HCT116 (cell line): ENCODE measurements at regions not wholly inside any gene's neighbourhood (a gene's known extent, or its start where the extent isn't known, plus 50 kb on each side); places are given as distances from the start of the nearest gene placed in this dataset.

Source experiments
- ATAC-seq: fragments of 200-7000 bp; cut with Tn5 transposase; 2 replicates; pipeline ENCODE4 v1.9.1; 2020; ENCODE audit warnings: mild to moderate bottlenecking, moderate library complexity
- BruUV-seq: library from RNA; stranded (reverse); fragments of 400-500 nt; replicated peaks from 2 replicates; lab custom pipeline; 2021; lab: Mats Ljungman, UMichigan
- CTCF ChIA-PET: fragments of 300-600 bp; sonication (Branson Sonifier 250); formaldehyde crosslinking; loops from one replicate; lab custom pipeline; 2021; ENCODE audit warnings: antibody characterized with exemption; lab: Charles Lee
- POLR2A ChIA-PET: fragments of 300-600, 350-600 bp; sonication (Branson Sonifier 250); formaldehyde crosslinking; loops from one replicate; lab custom pipeline; 2021; ENCODE audit warnings: antibody characterized with exemption; lab: Charles Lee
- RAD21 ChIA-PET, 2 experiments: fragments of 300-600 bp; sonication (Branson Sonifier 250); formaldehyde crosslinking; loops; one replicate each; lab custom pipeline; 2023; ENCODE audit warnings: low total read pairs in 2 of 2; ENCODE audit not compliant: uncharacterized antibody in 2 of 2, unreplicated experiment in 2 of 2, low non-redundant PET in 1 of 2; lab: Charles Lee
- DNase-seq: peaks from one replicate; pipeline ENCODE4 v3.0.0-alpha.2; 2010; ENCODE audit warnings: low read depth, low spot score
- H2AFZ ChIP-seq: fragments of 200-600 bp; shearing (Covaris generic), sonication (generic); 2 replicates; pipeline ENCODE4 v1.6.1; 2017; ENCODE audit warnings: low read depth, mixed run types, mixed read lengths, antibody characterized with exemption, low read length; ENCODE audit not compliant: poor library complexity, severe bottlenecking
- H3K27ac ChIP-seq: 2 replicates; pipeline ENCODE4 v1.5.1; 2012; ENCODE audit warnings: low read depth, low read length
- H3K27me3 ChIP-seq: fragments of 200-600 bp; sonication (generic); 2 replicates; pipeline ENCODE4 v1.6.1; 2016; ENCODE audit warnings: mixed run types, low read length, mixed read lengths; ENCODE audit not compliant: insufficient read depth
- H3K36me3 ChIP-seq, 2 experiments: fragments of 200-500 bp in 1 of 2; fragments of 200-600 bp in 1 of 2; sonication (Bioruptor generic) in 1 of 2; sonication (generic) in 1 of 2; 2 replicates each; pipeline versions ENCODE4 v1.5.1 to v1.6.1; 2014 to 2016; ENCODE audit warnings: low read length in 2 of 2, inconsistent platforms in 1 of 2, mixed read lengths in 1 of 2, mixed run types in 1 of 2; ENCODE audit not compliant: insufficient read depth in 2 of 2, control insufficient read depth in 1 of 2
- H3K4me1 ChIP-seq, 2 experiments: fragments of 200-600 bp in 1 of 2; sonication (generic) in 1 of 2; 2 replicates each; pipeline versions ENCODE4 v1.5.1 to v1.6.1; 2012 to 2017; ENCODE audit warnings: low read length in 2 of 2, inconsistent platforms in 1 of 2, mild to moderate bottlenecking in 1 of 2, mixed read lengths in 1 of 2, mixed run types in 1 of 2, moderate library complexity in 1 of 2; ENCODE audit not compliant: insufficient read depth in 2 of 2, control insufficient read depth in 1 of 2
- H3K4me2 ChIP-seq: fragments of 200-600 bp; sonication (generic); 2 replicates; pipeline ENCODE4 v1.6.1; 2017; ENCODE audit warnings: mixed run types, low read length, mixed read lengths
- H3K4me3 ChIP-seq, 2 experiments: fragments of 200-600 bp in 1 of 2; sonication (generic) in 1 of 2; replicated peaks in 1 of 2; 2 replicates each; pipeline ENCODE4 v1.5.1; 2011 to 2016; ENCODE audit warnings: low read length in 2 of 2, control low read depth in 1 of 2, low read depth in 1 of 2, mild to moderate bottlenecking in 1 of 2, mixed read lengths in 1 of 2, mixed run types in 1 of 2
- H3K79me2 ChIP-seq: fragments of 200-600 bp; sonication (generic); 2 replicates; pipeline ENCODE4 v1.6.1; 2017; ENCODE audit warnings: mild to moderate bottlenecking, mixed run types, low read length, moderate library complexity, mixed read lengths; ENCODE audit not compliant: insufficient read depth
- H3K9ac ChIP-seq: fragments of 200-600 bp; sonication (generic); 2 replicates; pipeline ENCODE4 v1.6.1; 2016; ENCODE audit warnings: low read length, mixed read lengths
- H3K9me2 ChIP-seq: fragments of 200-600 bp; sonication (generic), shearing (Covaris generic); 2 replicates; pipeline ENCODE4 v1.6.1; 2017; ENCODE audit warnings: mixed run types, mild to moderate bottlenecking, moderate library complexity; ENCODE audit not compliant: insufficient read depth
- H3K9me3 ChIP-seq, 2 experiments: fragments of 200-500 bp in 1 of 2; fragments of 200-600 bp in 1 of 2; sonication (Bioruptor generic) in 1 of 2; sonication (generic) in 1 of 2; 2 replicates each; pipeline ENCODE4 v1.6.1; 2014 to 2017; ENCODE audit warnings: low read length in 2 of 2, mixed read lengths in 2 of 2, inconsistent platforms in 1 of 2, low read depth in 1 of 2, mild to moderate bottlenecking in 1 of 2, mixed run types in 1 of 2, moderate library complexity in 1 of 2; ENCODE audit not compliant: control insufficient read depth in 1 of 2, insufficient read depth in 1 of 2
- H4K20me1 ChIP-seq: fragments of 200-600 bp; sonication (generic), shearing (Covaris generic); 2 replicates; pipeline ENCODE4 v1.6.1; 2017; ENCODE audit warnings: mixed run types, mild to moderate bottlenecking, moderate library complexity; ENCODE audit not compliant: insufficient read depth
- CEBPB ChIP-seq: IDR thresholded peaks from 2 replicates; pipeline ENCODE4 v1.6.1; 2012; ENCODE audit warnings: low read depth
- ELF1 ChIP-seq: IDR thresholded peaks from 2 replicates; pipeline ENCODE4 v1.6.1; 2012; ENCODE audit warnings: low read depth, borderline replicate concordance
- EZH2 ChIP-seq: fragments of 200-600 bp; sonication (generic); IDR thresholded peaks from 2 replicates; pipeline ENCODE4 v1.6.1; 2017; ENCODE audit warnings: antibody characterized with exemption, mixed run types
- EZH2phosphoT487 ChIP-seq: fragments of 200-600 bp; IDR thresholded peaks from 2 replicates; pipeline ENCODE4 v1.6.1; 2018; ENCODE audit warnings: antibody characterized with exemption, borderline replicate concordance
- FOSL1 ChIP-seq: IDR thresholded peaks from 2 replicates; pipeline ENCODE4 v1.6.1; 2012; ENCODE audit warnings: low read depth
- JUND ChIP-seq: IDR thresholded peaks from 2 replicates; pipeline ENCODE4 v1.6.1; 2012
- POLR2A ChIP-seq: IDR thresholded peaks from 2 replicates; pipeline ENCODE4 v1.7.0; 2011; ENCODE audit warnings: borderline replicate concordance; ENCODE audit not compliant: insufficient read depth, insufficient read length; ENCODE audit errors: extremely low read depth
- POLR2AphosphoS5 ChIP-seq: IDR thresholded peaks from 2 replicates; pipeline ENCODE4 v1.6.1; 2011; ENCODE audit warnings: mild to moderate bottlenecking, low read depth, low read length, moderate library complexity
- RAD21 ChIP-seq: IDR thresholded peaks from 2 replicates; pipeline ENCODE4 v1.6.1; 2012; ENCODE audit warnings: low read depth, mild to moderate bottlenecking
- SIN3A ChIP-seq: IDR thresholded peaks from 2 replicates; pipeline ENCODE4 v1.6.1; 2012; ENCODE audit warnings: low read depth
- SP1 ChIP-seq: IDR thresholded peaks from 2 replicates; pipeline ENCODE4 v1.6.1; 2012; ENCODE audit warnings: low read depth
- SRF ChIP-seq: IDR thresholded peaks from 2 replicates; pipeline ENCODE4 v1.6.1; 2012; ENCODE audit warnings: low read depth
- TCF7L2 ChIP-seq: IDR thresholded peaks from 2 replicates; pipeline ENCODE4 v1.7.0; 2011; ENCODE audit warnings: borderline replicate concordance, inconsistent platforms; ENCODE audit not compliant: insufficient read depth, insufficient read length; ENCODE audit errors: extremely low read depth
- YY1 ChIP-seq: IDR thresholded peaks from 2 replicates; pipeline ENCODE4 v1.6.1; 2011; ENCODE audit warnings: low read length, low read depth, moderate library complexity, mild to moderate bottlenecking; ENCODE audit not compliant: insufficient replicate concordance; ENCODE audit errors: extremely low read depth
- ZFX ChIP-seq: fragments of 450-650 bp; IDR thresholded peaks from 2 replicates; pipeline ENCODE4 v1.6.1; 2017
- ZNF274 ChIP-seq: fragments of 200-500 bp; sonication (Bioruptor generic); IDR thresholded peaks from 2 replicates; pipeline ENCODE4 v1.6.1; 2014; ENCODE audit warnings: mild to moderate bottlenecking, low read depth, low read length, inconsistent platforms
- intact Hi-C: fragments of 100-400 bp; cut with micrococcal nuclease; formaldehyde crosslinking; loops from 2 replicates; pipeline ENCODE4 v1.10.0; 2022
- TF ChIP-seq, protein P1 (sequence below): IDR thresholded peaks from 2 replicates; pipeline ENCODE4 v1.6.1; 2011; ENCODE audit warnings: mild to moderate bottlenecking, low read length, moderate library complexity; ENCODE audit not compliant: insufficient replicate concordance; ENCODE audit errors: extremely low read depth

DNA sequence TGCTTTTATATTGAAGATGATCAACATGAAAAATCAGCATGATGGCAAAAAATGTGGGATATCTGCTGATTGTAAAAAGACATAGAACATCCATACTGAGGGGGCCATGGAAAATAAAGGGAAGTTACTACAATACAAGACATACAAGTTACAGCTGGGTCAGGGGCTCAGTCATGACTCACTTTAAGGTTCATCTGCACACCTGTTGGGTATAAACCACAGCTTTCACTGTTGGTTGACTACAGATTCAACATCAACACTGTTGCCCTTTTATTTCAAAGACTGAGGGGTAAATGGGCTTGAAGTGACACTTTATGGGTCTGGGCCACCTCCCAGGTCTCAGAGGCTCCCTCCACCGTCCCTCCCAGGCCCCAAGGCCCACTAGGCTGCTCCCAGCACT is 98.1 kb upstream of the IRS2 start:
- no peaks in the 10 kb centered on the region for H3K4me1 ChIP-seq
- H4K20me1 ChIP-seq, result no peaks in the 10 kb centered on the region
- H3K9me2 ChIP-seq, result no peaks in the 10 kb centered on the region
- TF ChIP-seq TCF7L2 (no peak), JUND (no peak), ZNF274 (no peak), SRF (no peak), POLR2A (no peak), EZH2 (no peak), CEBPB (no peak), SP1 (no peak), POLR2AphosphoS5 (no peak), FOSL1 (no peak), EZH2phosphoT487 (no peak), ELF1 (no peak), ZFX (no peak), SIN3A (no peak), YY1 (no peak), RAD21 (no peak)
- TF ChIP-seq, protein P1, sequence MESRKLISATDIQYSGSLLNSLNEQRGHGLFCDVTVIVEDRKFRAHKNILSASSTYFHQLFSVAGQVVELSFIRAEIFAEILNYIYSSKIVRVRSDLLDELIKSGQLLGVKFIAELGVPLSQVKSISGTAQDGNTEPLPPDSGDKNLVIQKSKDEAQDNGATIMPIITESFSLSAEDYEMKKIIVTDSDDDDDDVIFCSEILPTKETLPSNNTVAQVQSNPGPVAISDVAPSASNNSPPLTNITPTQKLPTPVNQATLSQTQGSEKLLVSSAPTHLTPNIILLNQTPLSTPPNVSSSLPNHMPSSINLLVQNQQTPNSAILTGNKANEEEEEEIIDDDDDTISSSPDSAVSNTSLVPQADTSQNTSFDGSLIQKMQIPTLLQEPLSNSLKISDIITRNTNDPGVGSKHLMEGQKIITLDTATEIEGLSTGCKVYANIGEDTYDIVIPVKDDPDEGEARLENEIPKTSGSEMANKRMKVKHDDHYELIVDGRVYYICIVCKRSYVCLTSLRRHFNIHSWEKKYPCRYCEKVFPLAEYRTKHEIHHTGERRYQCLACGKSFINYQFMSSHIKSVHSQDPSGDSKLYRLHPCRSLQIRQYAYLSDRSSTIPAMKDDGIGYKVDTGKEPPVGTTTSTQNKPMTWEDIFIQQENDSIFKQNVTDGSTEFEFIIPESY, result no peak
- DNase-seq, result no peak
- H3K27ac ChIP-seq, result no peak overlapping the region
- RAD21 ChIA-PET, result no interaction called here
- no peaks in the 10 kb centered on the region for H3K79me2 ChIP-seq
- H3K9ac ChIP-seq, result no peak overlapping the region
- H3K27me3 ChIP-seq, result no peaks in the 10 kb centered on the region
- H3K9me3 ChIP-seq, result no peaks in the 10 kb centered on the region
- no TSS peak for BruUV-seq
- H3K4me3 ChIP-seq, result no peak overlapping the region
- no peak for ATAC-seq
- intact Hi-C loops, result no loop called here
- H3K4me2 ChIP-seq, result no peak overlapping the region
- CTCF ChIA-PET, result no interaction called here
- H2AFZ ChIP-seq, result no peak overlapping the region
- no peaks in the 10 kb centered on the region for H3K36me3 ChIP-seq
- POLR2A ChIA-PET, result no interaction called here
